HL-60 (cell line): ENCODE measurements at regions not wholly inside any gene's neighbourhood (a gene's known extent, or its start where the extent isn't known, plus 50 kb on each side); places are given as distances from the start of the nearest gene placed in this dataset.

Source experiments
- CTCF ChIP-seq: IDR thresholded peaks from one replicate; pipeline ENCODE4 v1.5.1; 2011; ENCODE audit warnings: low read length, control low read depth, inconsistent platforms; ENCODE audit not compliant: insufficient read depth
- POLR2AphosphoS5 ChIP-seq: IDR thresholded peaks from 2 replicates; pipeline ENCODE4 v1.6.1; 2012; ENCODE audit warnings: low read depth
- SPI1 ChIP-seq: IDR thresholded peaks from 2 replicates; pipeline ENCODE4 v1.6.1; 2012; ENCODE audit warnings: low read depth, mild to moderate bottlenecking, borderline replicate concordance
- TF ChIP-seq, protein P1 (sequence below): IDR thresholded peaks from 2 replicates; pipeline ENCODE4 v1.6.1; 2012; ENCODE audit warnings: low read depth; ENCODE audit not compliant: insufficient replicate concordance

GRCh38 chr20:36084897-36085613 is 69.5 kb upstream of the EPB41L1 start:
- no peak for TF ChIP-seq CTCF
- TF ChIP-seq POLR2AphosphoS5: no peak
- TF ChIP-seq, protein P1, sequence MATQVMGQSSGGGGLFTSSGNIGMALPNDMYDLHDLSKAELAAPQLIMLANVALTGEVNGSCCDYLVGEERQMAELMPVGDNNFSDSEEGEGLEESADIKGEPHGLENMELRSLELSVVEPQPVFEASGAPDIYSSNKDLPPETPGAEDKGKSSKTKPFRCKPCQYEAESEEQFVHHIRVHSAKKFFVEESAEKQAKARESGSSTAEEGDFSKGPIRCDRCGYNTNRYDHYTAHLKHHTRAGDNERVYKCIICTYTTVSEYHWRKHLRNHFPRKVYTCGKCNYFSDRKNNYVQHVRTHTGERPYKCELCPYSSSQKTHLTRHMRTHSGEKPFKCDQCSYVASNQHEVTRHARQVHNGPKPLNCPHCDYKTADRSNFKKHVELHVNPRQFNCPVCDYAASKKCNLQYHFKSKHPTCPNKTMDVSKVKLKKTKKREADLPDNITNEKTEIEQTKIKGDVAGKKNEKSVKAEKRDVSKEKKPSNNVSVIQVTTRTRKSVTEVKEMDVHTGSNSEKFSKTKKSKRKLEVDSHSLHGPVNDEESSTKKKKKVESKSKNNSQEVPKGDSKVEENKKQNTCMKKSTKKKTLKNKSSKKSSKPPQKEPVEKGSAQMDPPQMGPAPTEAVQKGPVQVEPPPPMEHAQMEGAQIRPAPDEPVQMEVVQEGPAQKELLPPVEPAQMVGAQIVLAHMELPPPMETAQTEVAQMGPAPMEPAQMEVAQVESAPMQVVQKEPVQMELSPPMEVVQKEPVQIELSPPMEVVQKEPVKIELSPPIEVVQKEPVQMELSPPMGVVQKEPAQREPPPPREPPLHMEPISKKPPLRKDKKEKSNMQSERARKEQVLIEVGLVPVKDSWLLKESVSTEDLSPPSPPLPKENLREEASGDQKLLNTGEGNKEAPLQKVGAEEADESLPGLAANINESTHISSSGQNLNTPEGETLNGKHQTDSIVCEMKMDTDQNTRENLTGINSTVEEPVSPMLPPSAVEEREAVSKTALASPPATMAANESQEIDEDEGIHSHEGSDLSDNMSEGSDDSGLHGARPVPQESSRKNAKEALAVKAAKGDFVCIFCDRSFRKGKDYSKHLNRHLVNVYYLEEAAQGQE: no peak
- TF ChIP-seq SPI1: peak; percentile 20; the same call in 1 of the 2 replicates
